OCI-LY3 (cell line): ENCODE measurements at regions not wholly inside any gene's neighbourhood (a gene's known extent, or its start where the extent isn't known, plus 50 kb on each side); places are given as distances from the start of the nearest gene placed in this dataset.
"Not testable (repeated sequence)": the region's sequence is repeated elsewhere in the genome, so short reads cannot be mapped to it uniquely, and the experiment has no call there.

Experiments used
- H2AFZ ChIP-seq: fragments of 200-600, 300-600 bp; shearing (Covaris generic); 2 replicates; pipeline ENCODE4 v1.6.0; 2014; ENCODE audit warnings: antibody characterized with exemption, low read depth, low read length
- H3K27ac ChIP-seq: fragments of 200-600, 300-600 bp; sonication (generic); 2 replicates; pipeline ENCODE4 v1.5.1; 2014; ENCODE audit warnings: mild to moderate bottlenecking, low read length, moderate library complexity, mixed read lengths
- H3K27me3 ChIP-seq: fragments of 200-600, 300-600 bp; sonication (generic); 2 replicates; pipeline ENCODE4 v1.6.1; 2014; ENCODE audit warnings: low read depth, low read length, mixed read lengths
- H3K36me3 ChIP-seq: fragments of 200-600, 300-600 bp; sonication (generic); replicated peaks from 2 replicates; pipeline ENCODE3; 2014; ENCODE audit warnings: low read depth, low read length, mixed read lengths
- H3K4me1 ChIP-seq: fragments of 300-600, 200-600 bp; sonication (generic); 2 replicates; pipeline ENCODE4 v1.6.1; 2014; ENCODE audit warnings: low read length, mixed read lengths
- H3K4me2 ChIP-seq: fragments of 200-600, 300-600 bp; sonication (generic); 2 replicates; pipeline ENCODE4 v1.6.1; 2014; ENCODE audit warnings: low read length, mixed read lengths
- H3K4me3 ChIP-seq: fragments of 300-600, 200-600 bp; sonication (generic); 2 replicates; pipeline ENCODE4 v1.5.1; 2014; ENCODE audit warnings: antibody characterized with exemption, mild to moderate bottlenecking, low read length, moderate library complexity
- H3K79me2 ChIP-seq: fragments of 300-600, 200-600 bp; shearing (Covaris generic); 2 replicates; pipeline ENCODE4 v1.6.1; 2014; ENCODE audit warnings: mild to moderate bottlenecking, low read length, mixed read lengths
- H3K9ac ChIP-seq: fragments of 300-600, 200-600 bp; shearing (Covaris generic); 2 replicates; pipeline ENCODE4 v1.6.0; 2014; ENCODE audit warnings: mild to moderate bottlenecking, low read length, moderate library complexity
- H3K9me3 ChIP-seq: fragments of 200-600, 300-600 bp; shearing (Covaris generic); 2 replicates; pipeline ENCODE4 v1.6.1; 2014; ENCODE audit warnings: low read length, mixed read lengths; ENCODE audit not compliant: insufficient read depth
- H4K20me1 ChIP-seq: fragments of 200-600, 300-600 bp; sonication (generic); 2 replicates; pipeline ENCODE4 v1.6.1; 2016; ENCODE audit warnings: low read length, mixed read lengths; ENCODE audit not compliant: insufficient read depth
- CTCF ChIP-seq: fragments of 200-600, 300-600 bp; sonication (generic); IDR thresholded peaks from 2 replicates; pipeline ENCODE4 v1.5.1; 2014; ENCODE audit warnings: antibody characterized with exemption, low read length, low read depth
- EZH2phosphoT487 ChIP-seq: fragments of 200-600 bp; shearing (Covaris generic); IDR thresholded peaks from 2 replicates; pipeline ENCODE4 v1.6.1; 2018; ENCODE audit warnings: antibody characterized with exemption, mixed run types, low read depth

DNA sequence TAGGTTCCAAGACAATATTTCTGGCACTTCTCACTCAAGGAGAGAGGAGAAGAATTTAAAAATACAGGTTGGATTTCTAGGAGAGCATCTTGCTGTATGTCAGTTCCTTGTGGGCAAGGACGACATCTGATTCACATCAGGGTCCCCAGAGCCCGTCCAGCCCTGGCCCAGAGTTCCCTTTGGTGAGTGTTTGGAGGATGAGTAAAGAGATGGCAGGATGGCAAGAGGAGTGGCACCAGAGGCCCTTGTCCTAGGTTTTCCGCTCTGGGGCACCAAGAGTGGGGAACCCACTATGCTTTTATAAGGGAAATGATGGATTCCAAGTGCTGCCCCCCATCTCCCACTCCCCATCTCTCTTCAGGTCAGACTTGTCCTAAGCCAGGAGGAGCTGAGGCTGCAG, 181.8 kb downstream of the TBC1D2B start:
- Histone ChIP-seq H3K4me1 (peaks cover 67% of the 10 kb centered on the region), H2AFZ (no peak overlapping the region), H3K36me3 (no peaks in the 10 kb centered on the region), H3K27me3 (no peaks in the 10 kb centered on the region), H4K20me1 (no peaks in the 10 kb centered on the region), H3K79me2 (no peaks in the 10 kb centered on the region), H3K9me3 (no peaks in the 10 kb centered on the region), H3K4me2 (no peak overlapping the region), H3K27ac (no peak overlapping the region), H3K4me3 (no peak overlapping the region), H3K9ac (no peak overlapping the region)
- TF ChIP-seq EZH2phosphoT487 (no peak), CTCF (no peak)

DNA sequence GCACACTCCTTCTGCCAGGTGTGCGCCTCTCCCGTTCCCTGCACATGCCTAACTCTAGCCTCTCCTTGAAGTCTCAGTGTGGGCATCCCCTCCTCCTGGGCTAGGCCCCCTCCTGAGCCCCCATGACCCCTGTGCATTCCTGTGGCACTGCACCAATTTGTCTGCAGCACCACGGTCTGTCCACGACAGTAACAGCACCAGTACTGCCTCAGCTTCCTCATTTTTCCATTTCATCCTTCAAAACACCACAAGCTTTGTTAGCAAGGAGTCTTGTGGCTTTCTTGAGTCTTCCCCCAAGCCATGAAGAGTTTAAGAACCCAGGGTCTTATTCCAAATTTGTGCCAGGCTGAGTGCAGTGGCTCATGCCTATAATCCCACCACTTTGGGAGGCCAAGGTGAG, 182.4 kb downstream of the TBC1D2B start:
- H3K4me2 ChIP-seq, H3K9ac ChIP-seq, H3K79me2 ChIP-seq, H3K27me3 ChIP-seq, H3K9me3 ChIP-seq, H3K27ac ChIP-seq, H3K36me3 ChIP-seq, H3K4me3 ChIP-seq, H2AFZ ChIP-seq, H4K20me1 ChIP-seq: not testable (repeated sequence)
- peaks cover 67% of the 10 kb centered on the region for H3K4me1 ChIP-seq

DNA sequence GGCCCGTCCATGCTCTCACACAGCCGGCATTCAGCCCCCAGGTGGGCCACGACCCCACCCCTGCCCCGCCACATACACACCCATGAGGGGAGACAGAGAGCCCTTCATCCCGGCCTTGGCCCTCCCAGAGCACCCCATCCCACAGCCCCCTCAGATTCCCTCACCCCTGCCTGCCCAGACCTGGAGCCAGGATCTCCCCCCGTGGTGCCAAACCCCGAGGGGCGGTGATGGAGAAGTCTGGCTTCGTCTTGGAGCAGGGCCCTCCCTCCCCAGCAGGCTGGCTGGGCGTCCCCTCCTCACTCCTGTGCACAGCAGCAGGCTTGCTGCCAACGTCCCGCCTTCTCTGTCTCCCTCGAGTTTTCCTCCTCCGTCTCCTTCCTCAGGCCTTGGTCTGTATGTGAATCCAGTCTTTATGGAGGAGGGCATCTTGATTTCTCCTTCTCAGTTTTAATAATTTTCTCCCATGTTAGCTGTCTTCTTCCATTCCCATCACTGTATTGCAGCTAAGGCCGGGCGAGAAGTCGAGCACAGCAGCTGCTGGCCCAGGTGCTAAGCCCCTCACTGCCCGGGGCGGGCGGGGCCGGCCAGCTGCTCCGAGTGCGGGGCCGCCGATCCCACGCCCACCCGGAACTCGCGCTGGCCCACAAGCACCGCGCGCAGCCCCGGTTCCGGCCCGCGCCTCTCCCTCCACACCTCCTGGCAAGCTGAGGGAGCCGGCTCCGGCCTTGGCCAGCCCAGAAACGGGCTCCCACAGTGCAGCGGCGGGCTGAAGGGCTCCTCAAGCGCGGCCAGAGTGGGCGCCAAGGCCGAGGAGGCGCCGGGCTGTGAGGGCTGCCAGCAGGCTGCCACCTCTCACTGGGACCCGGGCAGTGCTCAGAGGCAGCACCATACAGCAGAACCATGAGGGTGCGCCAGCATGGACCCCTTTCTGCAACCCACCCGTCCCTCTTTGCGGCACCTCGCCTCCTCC, 183.6 kb downstream of the TBC1D2B start:
- H3K4me1 ChIP-seq = peaks cover 67% of the 10 kb centered on the region
- H3K4me2 ChIP-seq, H2AFZ ChIP-seq, H3K79me2 ChIP-seq, H3K4me3 ChIP-seq, H4K20me1 ChIP-seq, H3K36me3 ChIP-seq, H3K9me3 ChIP-seq, H3K27ac ChIP-seq, H3K9ac ChIP-seq, H3K27me3 ChIP-seq: not testable (repeated sequence)

GRCh38 chr15:77893246-77893645, 184.3 kb downstream of the TBC1D2B start:
- H3K79me2 ChIP-seq, H3K27ac ChIP-seq, H4K20me1 ChIP-seq, H3K9me3 ChIP-seq, H2AFZ ChIP-seq, H3K9ac ChIP-seq, H3K4me2 ChIP-seq, H3K27me3 ChIP-seq, H3K4me3 ChIP-seq, H3K36me3 ChIP-seq: not testable (repeated sequence)
- peaks cover 62% of the 10 kb centered on the region for H3K4me1 ChIP-seq

GRCh38 chr15:77892335-77892734, 185.2 kb downstream of the TBC1D2B start:
- peaks cover 62% of the 10 kb centered on the region for H3K4me1 ChIP-seq
- no peaks in the 10 kb centered on the region for H3K9me3 ChIP-seq
- H3K4me3 ChIP-seq = no peak overlapping the region
- peak overlapping the region; percentile 86 for H3K4me2 ChIP-seq
- H2AFZ ChIP-seq = no peak overlapping the region
- H3K27ac ChIP-seq = peak overlapping the region; percentile 95
- H3K9ac ChIP-seq = peak overlapping the region; percentile 97
- H3K36me3 ChIP-seq = no peaks in the 10 kb centered on the region
- no peak for TF ChIP-seq EZH2phosphoT487
- H3K79me2 ChIP-seq = no peaks in the 10 kb centered on the region
- no peaks in the 10 kb centered on the region for H3K27me3 ChIP-seq
- H4K20me1 ChIP-seq = no peaks in the 10 kb centered on the region

DNA sequence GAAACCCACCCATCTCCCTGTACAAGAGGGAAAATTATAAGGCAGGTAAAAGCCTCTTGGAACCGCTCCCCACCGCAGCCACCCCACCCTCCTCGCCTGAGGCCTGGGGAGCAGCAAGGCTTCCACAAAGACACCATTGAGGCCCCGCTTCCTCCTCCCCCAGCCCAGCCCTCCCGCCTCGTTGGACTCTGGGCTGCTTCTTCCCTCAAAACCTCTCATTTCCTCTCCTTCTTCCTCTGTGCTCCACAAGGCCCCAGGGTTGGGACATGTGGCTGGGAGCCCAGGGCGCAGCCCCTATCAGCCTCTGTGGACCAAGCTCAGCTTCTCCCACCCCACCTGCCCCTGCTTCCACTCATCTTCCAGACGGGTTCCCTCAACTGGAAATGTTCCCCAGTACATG, 185.6 kb downstream of the TBC1D2B start:
- H3K27ac ChIP-seq = peak overlapping the region; percentile 95
- peaks cover 67% of the 10 kb centered on the region for H3K4me1 ChIP-seq
- not testable (repeated sequence) for H2AFZ ChIP-seq

GRCh38 chr15:77890911-77891801, 186.4 kb downstream of the TBC1D2B start:
- peak overlapping the region; percentile 59 for H3K4me3 ChIP-seq

More for the DNA sequence above, 185.6 kb downstream of the TBC1D2B start:
- Histone ChIP-seq H3K4me3 (peak overlapping the region; percentile 42; the same call in 1 of the 2 replicates), H3K4me2 (peak overlapping the region; percentile 86), H3K9ac (peak overlapping the region; percentile 97)
- H3K79me2 ChIP-seq, H3K27me3 ChIP-seq, H3K9me3 ChIP-seq, H4K20me1 ChIP-seq, H3K36me3 ChIP-seq: not testable (repeated sequence)

More at GRCh38 chr15:77890911-77891801, 186.4 kb downstream of the TBC1D2B start:
- H3K27ac ChIP-seq = peak overlapping the region; percentile 95
- H3K27me3 ChIP-seq, H2AFZ ChIP-seq, H3K9me3 ChIP-seq, H3K36me3 ChIP-seq, H4K20me1 ChIP-seq, H3K79me2 ChIP-seq: not testable (repeated sequence)
- peak overlapping the region; percentile 86 for H3K4me2 ChIP-seq
- H3K4me1 ChIP-seq = peaks cover 74% of the 10 kb centered on the region
- H3K9ac ChIP-seq = peak overlapping the region; percentile 97
